ENCODE measurements at regions not wholly inside any gene's neighbourhood (a gene's known extent, or its start where the extent isn't known, plus 50 kb on each side); places are given as distances from the start of the nearest gene placed in this dataset.

- DNase-seq, result peak; percentile 61
Observed at GRCh38 chr4:52234561-52235440, 183.7 kb downstream of the SPATA18 start.

DNA sequence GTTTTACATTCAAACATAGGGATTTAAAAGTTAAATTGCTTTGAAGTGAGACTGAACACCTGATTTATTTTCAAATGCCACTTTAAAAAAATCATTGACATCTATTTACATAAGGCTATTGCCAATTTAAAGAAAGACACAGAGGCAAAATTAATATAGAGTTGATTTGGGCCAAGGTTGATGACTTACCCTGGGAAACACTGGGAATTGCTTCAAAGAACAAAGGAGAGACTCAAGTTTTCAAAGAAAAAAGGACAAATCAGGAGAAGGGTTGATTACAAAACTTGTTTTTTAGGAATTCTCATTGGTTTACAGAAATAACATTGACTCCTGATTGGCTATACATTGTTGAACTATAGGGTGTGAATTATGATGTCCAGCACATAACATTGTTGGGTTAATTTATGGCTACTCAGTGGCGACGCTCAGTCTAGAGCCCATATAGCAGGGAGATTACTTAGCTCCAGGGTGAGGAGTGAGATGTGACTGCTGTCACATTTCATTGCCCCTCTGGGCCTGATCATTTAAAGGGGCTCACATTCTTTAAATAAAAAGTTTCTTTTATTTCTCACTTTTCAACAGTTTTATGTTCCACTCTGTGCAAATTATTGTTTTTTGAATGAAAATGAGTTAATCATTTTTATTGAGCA, 184.6 kb downstream of the SPATA18 start:
- DNase-seq, result no peak

- no peak for DNase-seq
Observed at GRCh38 chr4:52241916-52242315, 190.8 kb downstream of the SPATA18 start.

DNA sequence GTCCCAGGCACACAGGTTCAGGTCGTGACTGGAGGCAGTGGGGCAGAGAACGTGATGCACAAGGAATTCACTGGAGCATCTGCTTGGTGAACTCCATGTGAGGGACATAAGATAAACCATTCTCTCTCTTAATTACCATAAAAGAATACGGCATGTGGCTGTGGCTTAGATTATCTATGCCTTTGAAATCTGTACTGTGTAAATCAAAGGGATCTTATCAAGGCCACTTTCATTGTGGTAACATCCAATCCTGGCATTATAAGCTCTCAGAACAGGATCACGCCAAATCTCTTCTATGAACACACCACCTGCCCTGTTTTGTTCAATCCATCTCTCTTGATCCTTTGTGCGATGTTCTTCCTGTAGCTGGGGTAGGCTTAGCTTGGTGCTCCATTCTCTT, 192.3 kb downstream of the SPATA18 start:
- no peak for DNase-seq

- DNase-seq, result no peak
Observed at GRCh38 chr4:52244103-52244775, 193.1 kb downstream of the SPATA18 start.

DNA sequence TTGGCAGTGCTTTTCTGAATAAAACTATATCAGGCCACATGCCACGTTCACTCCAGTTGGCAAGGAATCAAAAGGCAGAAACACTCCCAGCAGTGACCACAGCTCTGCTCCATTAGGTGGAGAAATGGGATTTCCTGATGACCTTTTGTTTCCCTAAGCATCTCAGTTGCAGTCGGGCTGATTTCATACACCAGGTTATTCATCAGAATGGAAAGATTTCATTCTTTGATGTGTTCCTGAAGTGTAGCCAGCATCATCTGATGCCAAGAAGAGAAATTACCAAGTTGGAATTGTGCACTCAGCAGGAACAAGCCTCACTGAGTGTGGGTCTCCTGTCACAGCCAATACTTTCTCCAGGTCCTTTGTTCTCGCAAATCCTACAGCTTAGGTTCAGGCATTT, 193.7 kb downstream of the SPATA18 start:
- no peak for DNase-seq

GRCh38 chr4:52246827-52247226, 195.7 kb downstream of the SPATA18 start:
- no peak for DNase-seq

GRCh38 chr4:52247941-52248340, 196.8 kb downstream of the SPATA18 start:
- DNase-seq, result no peak

- DNase-seq, result no peak
Observed at GRCh38 chr4:52248820-52249219, 197.7 kb downstream of the SPATA18 start.

DNA sequence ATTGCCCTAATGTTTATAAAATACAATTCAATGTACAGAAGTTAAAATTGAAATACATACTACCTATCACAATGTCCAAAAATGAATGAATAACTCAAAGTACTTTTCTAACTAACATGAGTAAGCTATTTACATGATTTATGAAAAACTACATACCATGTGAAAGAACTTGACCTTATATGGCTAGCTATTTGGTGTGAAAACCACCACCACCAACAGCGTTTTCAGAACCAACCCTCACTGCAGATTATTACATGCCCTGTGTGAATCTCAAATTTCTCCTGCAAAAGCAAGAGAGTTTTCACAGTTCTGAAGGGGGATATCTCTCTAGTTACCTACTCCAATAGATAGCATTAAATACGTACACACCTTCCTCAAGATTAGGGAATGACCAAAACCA, 198.5 kb downstream of the SPATA18 start:
- DNase-seq, result no peak

DNA sequence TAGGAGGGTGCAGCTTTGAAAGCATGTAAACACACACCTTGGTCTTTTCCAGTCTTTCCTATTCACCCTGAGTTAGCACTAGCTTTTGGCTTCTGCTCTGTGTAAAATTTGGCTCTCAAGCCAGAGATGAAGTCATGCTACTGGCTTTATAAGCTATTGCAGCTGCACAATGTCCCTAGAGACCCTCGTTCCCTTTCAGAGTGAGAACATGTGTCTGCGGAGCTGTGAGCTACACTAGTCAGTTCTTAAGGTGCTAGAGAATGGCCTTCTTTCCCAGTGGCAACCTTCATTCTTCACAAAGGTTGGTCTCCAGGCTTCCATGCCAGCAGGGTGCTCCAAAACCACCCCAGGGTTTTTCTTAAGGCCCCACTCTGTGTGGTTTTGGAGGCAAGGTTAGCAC, 199.1 kb downstream of the SPATA18 start:
- peak; percentile 3 for DNase-seq

DNA sequence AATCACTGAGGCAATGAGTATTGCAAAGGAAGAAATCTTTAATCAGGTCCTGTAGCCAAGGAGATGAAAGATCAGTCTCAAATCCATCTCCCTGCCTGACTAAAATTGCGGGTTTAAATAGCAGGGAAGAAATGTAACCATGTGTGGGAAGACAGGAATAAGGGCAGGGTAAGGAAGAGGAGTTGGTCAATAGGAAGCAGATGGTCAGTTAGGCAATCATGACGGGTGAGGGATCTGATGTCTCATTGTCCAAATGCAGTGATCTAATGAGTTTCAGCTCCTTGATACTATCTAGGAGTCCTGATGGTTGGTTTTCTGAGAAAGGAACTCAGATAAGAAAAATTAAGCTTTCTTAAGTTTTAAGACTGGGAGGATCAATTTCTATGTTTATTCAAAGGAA, 200.8 kb downstream of the SPATA18 start:
- no peak for DNase-seq

DNA sequence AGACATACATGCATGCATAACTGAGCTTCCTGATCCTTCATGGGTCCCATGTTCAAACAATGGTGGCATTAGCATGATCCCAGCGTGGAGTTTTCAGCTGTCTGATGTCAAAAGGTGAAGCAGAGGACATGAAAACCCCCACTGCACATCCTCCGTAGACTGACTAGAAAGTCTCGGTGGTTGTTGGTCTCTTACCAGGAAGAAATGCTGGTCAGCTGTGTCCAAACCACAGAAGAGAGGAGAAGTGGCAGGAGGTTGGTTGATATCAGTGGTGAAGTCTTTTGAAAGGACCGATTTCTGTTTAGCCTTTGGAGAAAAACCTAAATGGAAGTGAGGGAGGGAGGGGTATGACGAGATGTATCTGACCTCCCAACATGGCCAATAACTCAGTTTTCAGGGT, 201.9 kb downstream of the SPATA18 start:
- DNase-seq, result no peak

GRCh38 chr4:52256522-52256921, 205.4 kb downstream of the SPATA18 start:
- DNase-seq, result no peak

DNA sequence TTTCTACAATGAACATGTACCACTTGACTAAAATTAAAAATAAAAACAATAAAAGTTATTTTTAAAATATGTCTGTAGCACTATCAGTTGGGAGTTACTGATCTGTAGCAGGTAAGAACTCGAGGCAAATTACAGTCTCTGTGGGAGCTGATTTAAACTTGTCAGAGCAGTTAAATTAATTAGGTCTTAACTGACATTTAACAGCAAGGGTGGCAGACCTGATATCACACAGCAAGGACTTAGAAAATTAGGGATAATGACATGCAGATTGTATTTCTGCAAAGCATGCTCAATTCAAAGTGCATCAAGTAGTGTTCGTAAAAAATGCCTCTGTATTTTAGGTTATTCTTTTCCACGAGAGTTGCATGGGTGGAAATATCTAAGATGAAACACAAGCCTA, 208.9 kb downstream of the SPATA18 start:
- DNase-seq, result no peak

- no peak for DNase-seq
Observed at GRCh38 chr4:52260514-52261210, 209.6 kb downstream of the SPATA18 start.

GRCh38 chr4:52263607-52264006, 212.5 kb downstream of the SPATA18 start:
- DNase-seq, result no peak

DNA sequence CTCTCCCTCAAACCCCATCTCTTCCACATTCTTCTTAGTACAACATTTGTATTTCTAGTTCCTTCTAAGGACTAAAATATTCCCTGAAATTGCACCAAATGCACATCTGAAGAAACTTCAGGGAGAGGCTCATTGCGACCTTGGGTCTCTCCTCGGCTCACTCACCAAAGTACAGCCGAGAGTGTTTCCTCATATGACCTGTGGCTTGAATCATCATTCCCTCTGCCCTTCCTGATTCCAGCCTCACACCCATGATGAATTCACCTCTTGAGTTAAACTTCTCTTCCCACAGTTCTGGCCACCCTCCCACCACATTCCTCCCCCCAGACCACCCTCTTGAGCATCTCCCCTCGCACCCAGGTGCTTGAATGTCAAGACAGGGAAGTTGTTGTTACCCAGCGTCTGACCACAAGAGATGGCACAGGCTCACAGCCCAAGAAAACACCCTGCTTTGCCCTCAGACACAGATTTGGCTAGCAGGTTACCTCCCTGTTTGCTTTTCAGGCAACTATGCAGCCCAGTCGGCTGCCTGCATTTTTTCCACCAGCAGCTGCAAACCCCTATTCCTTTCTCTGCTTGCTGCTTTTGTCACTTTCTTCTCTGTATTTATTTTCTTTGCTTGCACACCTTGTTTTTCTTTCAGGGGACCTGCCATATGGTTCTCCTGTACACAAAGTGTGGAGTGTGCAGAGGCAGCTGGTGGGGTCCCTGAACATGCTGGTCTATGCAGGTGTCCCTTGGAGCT, 214.8 kb downstream of the SPATA18 start:
- no peak for DNase-seq

GRCh38 chr4:52266537-52267137, 215.5 kb downstream of the SPATA18 start:
- no peak for DNase-seq

DNA sequence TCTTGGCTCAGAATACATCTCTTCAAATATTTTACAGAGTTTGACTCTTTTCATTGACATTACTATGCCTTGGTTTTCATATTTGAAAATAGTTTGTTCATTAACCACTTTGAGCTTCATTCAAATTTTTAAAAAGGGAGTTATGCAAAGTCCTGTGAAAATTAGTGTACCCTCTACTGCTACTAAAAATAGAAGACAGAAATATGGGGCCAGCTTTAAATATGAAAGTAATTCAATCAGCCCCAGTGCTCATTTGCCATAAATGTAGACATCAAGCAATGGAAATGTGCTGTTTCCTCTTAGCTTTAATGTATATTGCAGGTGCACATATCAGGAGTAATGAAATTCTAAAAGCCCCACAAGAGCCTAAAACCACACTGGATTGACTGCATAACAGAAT, 218.7 kb downstream of the SPATA18 start:
- DNase-seq, result peak; percentile 5

GRCh38 chr4:52273885-52274284, 222.8 kb downstream of the SPATA18 start:
- no peak for DNase-seq

DNA sequence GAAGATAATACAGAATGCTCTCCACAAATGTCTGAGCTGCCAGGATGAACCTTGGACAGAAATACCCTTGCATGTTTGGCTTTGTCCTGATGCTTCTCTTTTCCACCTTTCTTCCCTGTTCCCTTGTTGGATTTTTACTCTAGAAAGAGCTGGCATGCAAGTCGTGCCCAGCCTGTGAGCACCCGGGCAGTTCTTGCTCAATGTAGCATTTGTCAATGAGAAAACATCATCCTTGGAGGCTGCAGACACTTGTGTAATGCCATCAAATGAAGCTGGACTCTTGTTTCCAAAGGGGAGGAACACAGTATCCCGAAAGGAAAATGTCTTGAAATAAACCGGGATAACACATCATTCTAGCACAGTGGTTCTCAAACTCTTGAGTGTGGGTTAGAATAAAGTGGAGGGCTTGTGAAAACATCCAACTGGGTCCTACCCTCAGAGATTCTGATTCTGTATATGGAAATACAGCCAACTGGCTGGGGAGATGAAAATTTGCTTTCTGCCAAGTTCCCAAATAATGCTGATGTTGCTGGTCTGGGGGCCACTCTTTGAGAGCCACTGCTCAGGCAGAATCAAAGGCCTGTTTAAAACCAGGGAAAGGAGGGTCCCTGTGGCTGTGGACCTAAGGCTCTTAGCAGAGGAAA, 237.2 kb downstream of the SPATA18 start:
- DNase-seq, result no peak
